22Rv1 (cell line): ENCODE measurements at regions not wholly inside any gene's neighbourhood (a gene's known extent, or its start where the extent isn't known, plus 50 kb on each side); places are given as distances from the start of the nearest gene placed in this dataset.

Experiments
- H3K27ac ChIP-seq: fragments of 450-650 bp; 2 replicates; pipeline ENCODE4 v1.5.1; 2017
- ZFX ChIP-seq: fragments of 450-650 bp; IDR thresholded peaks from 2 replicates; pipeline ENCODE4 v1.6.1; 2017; ENCODE audit warnings: antibody characterized with exemption, borderline replicate concordance
- TF ChIP-seq, protein P1 (sequence below): fragments of 450-650 bp; IDR thresholded peaks from 2 replicates; pipeline ENCODE4 v1.5.1; 2017; ENCODE audit warnings: mild to moderate bottlenecking

DNA sequence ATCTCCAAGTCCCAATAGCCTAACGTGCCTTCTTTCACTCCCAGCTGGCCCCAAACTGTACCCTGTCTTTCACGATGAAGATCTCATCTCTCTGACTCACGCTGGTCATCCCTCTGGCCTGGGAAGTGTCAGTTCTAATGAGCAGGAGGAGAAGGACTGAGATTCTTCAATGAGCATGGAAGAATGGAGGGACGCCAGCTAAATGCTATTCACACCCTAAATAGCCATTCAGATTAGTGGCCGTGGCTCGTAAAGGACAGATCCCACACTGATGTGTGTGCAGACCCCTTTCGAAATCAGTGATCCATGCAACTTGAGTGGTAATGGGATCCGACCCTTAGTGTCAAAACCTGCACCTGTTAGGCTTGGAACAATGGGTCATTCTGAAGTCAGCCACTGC, 75.9 kb upstream of the SMYD2 start:
- no peak overlapping the region for H3K27ac ChIP-seq

DNA sequence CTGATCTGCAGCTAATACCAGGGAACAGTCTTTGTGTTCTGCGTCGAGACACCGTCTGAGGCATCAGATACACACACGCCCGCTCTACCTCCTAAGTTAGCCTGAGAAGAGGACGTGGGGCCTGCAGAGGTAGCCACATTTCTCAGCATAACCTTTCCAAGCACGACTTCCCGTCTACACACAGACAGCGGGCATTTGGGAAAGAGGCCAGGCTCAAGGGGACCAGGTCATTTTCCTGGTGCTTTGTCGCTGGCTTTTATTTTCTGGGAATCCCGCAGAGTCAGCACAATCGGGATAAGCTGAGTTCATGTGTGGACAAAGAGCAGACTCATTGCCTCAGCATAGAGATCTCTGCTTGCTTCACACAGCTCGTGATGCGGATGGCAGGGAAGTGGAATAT, 72.5 kb upstream of the SMYD2 start:
- no peak for TF ChIP-seq ZFX
- TF ChIP-seq, protein P1, sequence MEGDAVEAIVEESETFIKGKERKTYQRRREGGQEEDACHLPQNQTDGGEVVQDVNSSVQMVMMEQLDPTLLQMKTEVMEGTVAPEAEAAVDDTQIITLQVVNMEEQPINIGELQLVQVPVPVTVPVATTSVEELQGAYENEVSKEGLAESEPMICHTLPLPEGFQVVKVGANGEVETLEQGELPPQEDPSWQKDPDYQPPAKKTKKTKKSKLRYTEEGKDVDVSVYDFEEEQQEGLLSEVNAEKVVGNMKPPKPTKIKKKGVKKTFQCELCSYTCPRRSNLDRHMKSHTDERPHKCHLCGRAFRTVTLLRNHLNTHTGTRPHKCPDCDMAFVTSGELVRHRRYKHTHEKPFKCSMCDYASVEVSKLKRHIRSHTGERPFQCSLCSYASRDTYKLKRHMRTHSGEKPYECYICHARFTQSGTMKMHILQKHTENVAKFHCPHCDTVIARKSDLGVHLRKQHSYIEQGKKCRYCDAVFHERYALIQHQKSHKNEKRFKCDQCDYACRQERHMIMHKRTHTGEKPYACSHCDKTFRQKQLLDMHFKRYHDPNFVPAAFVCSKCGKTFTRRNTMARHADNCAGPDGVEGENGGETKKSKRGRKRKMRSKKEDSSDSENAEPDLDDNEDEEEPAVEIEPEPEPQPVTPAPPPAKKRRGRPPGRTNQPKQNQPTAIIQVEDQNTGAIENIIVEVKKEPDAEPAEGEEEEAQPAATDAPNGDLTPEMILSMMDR: no peak
- H3K27ac ChIP-seq: no peak overlapping the region

More for the DNA sequence above, 75.9 kb upstream of the SMYD2 start:
- TF ChIP-seq, protein P1: no peak
- TF ChIP-seq ZFX: no peak

DNA sequence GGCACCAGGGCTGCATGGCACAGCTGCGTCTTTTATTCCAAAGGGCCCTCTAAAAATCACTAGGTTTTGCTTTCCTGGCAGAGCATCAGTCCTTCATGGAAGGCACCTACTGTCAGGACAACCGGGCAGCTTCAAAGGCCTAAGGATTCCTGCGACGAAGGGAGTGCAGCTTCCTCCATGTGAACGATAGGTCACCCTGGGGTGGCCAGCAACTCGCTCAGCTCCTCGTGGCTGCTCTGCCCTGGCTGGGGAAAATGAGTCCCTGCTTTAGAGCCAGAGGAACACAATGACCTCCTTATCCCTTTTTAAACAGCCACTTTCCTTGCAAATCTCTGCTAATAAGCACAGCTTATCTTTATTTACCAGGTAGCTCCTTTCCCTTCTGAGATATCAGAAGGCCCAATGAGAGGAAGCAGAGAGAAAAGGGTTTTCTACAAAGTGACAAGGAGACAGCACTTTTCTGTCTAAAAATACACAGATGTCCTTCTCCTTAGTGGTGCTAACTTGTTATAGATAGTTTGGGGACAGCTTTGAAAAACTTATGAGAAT, 71.6 kb upstream of the SMYD2 start:
- TF ChIP-seq, protein P1: no peak
- TF ChIP-seq ZFX: no peak
- no peak overlapping the region for H3K27ac ChIP-seq

DNA sequence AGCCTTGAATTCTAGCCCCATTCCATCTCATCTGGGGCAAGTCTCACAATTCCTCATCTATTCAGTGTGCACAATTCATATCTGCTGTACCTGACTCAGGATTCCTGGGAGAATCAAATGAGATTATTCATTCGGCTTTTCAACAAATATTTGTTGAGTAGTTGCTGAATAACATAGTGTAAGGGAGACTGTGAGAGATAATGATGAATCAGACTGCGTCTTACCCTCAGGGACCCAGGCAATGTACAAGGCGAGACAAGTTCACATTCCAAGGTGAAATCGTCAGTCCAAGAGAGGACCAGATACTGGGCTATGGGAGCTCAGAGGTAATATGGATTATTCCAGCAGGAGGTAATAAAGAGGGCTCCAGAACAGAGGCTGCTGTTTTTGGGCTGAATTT, 67.8 kb upstream of the SMYD2 start:
- TF ChIP-seq ZFX: no peak
- TF ChIP-seq, protein P1: no peak
- no peak overlapping the region for H3K27ac ChIP-seq

DNA sequence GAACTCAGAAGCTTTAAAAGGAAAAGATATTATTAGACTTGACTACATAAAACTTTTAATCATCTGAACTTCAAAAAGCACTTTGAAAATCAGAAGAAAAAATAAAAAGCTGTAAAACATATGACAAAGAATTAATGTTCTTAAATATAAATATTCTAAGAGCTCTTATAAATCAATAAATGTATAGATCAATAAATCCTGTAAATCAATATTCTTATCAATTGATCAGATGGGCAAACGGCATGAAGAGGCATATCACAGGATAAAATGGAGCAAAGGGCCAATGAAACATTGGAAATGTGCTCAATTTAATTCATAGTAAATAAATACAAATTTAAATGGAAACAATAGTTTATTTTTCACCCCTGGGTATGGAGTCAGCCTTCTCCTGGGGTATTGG, 66.1 kb upstream of the SMYD2 start:
- TF ChIP-seq, protein P1: no peak
- no peak for TF ChIP-seq ZFX
- H3K27ac ChIP-seq: no peak overlapping the region

DNA sequence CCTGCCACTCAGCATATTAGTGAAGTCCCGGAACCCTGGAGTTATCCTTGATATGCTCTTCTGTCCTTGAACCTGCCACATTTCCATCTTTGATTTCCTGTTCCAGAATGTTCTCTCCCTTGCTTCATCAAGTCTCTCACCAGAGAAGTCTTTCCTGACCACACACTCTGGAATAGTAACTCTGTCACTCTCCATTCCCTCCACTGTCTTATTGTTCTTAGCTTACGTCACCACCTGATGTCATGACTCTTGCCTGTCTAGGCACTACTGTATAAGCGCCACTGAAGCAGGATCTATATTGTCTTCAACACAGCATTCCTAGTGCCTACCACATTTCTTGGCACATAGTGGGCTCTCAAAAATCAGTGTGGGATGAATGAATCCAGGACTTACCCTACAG, 65.4 kb upstream of the SMYD2 start:
- no peak overlapping the region for H3K27ac ChIP-seq
- TF ChIP-seq ZFX: no peak
- TF ChIP-seq, protein P1: no peak

DNA sequence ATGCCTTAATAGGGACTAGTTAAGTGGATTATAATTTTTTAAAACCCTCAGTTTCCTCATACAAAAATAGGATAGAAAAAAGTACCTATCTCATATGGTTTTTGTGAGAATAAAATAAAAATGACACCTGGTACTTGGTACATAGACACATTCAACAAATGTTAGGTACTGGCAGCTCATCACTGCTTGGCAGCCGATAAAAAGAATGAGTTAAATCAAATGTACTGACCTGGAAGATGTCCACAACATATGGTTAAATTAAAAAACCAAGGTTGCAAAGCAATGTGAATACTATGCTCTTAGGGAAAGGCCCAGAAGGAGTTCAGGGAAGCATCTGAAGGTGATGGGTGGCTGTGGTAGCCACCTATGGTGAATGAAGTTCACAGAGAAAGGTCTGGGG, 64.9 kb upstream of the SMYD2 start:
- H3K27ac ChIP-seq: no peak overlapping the region
- TF ChIP-seq, protein P1: no peak
- no peak for TF ChIP-seq ZFX
